ENCODE measurements at regions not wholly inside any gene's neighbourhood (a gene's known extent, or its start where the extent isn't known, plus 50 kb on each side); places are given as distances from the start of the nearest gene placed in this dataset.

DNA sequence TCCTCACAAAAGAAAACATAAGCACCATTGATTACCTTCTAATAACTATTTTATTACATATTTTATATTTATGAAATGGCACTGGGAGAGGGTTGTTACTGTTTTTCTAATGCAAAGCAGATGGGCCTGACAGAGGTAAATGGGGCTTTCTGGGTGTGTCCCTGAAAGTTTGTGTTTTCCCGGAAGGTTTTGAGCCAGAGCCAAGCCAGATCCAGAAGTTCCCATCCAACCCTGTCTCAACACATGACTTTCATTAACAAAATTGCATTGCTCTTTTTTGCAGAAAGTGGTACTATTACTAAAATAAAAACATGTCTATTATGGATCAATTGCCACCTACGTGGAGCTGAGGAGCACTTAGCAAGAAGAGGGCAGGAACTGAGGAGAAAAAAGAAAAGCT lies 181.3 kb downstream of the RAB28 start:
- no peak for TF ChIP-seq POLR2A (IDR thresholded peaks at IDR 0.05)
- TF ChIP-seq, protein P1, sequence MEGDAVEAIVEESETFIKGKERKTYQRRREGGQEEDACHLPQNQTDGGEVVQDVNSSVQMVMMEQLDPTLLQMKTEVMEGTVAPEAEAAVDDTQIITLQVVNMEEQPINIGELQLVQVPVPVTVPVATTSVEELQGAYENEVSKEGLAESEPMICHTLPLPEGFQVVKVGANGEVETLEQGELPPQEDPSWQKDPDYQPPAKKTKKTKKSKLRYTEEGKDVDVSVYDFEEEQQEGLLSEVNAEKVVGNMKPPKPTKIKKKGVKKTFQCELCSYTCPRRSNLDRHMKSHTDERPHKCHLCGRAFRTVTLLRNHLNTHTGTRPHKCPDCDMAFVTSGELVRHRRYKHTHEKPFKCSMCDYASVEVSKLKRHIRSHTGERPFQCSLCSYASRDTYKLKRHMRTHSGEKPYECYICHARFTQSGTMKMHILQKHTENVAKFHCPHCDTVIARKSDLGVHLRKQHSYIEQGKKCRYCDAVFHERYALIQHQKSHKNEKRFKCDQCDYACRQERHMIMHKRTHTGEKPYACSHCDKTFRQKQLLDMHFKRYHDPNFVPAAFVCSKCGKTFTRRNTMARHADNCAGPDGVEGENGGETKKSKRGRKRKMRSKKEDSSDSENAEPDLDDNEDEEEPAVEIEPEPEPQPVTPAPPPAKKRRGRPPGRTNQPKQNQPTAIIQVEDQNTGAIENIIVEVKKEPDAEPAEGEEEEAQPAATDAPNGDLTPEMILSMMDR (IDR thresholded peaks at IDR 0.05), result no peak
- TF ChIP-seq POLR2AphosphoS5 (IDR thresholded peaks at IDR 0.05), result no peak
- no peak for TF ChIP-seq EP300 (IDR thresholded peaks at IDR 0.05)
